PC-3 (cell line): ENCODE measurements at regions not wholly inside any gene's neighbourhood (a gene's known extent, or its start where the extent isn't known, plus 50 kb on each side); places are given as distances from the start of the nearest gene placed in this dataset.

Experiments used
- ATAC-seq: fragments of 200-7000 bp; cut with Tn5 transposase; 2 replicates; pipeline ENCODE4 v1.9.1; 2020; ENCODE audit warnings: mild to moderate bottlenecking, moderate library complexity
- BruUV-seq: library from RNA; stranded (reverse); fragments of 400-500 nt; replicated peaks from 2 replicates; lab custom pipeline; 2021; lab: Mats Ljungman, UMichigan
- CTCF ChIA-PET: fragments of 300-600 bp; sonication (Branson Sonifier 250); formaldehyde crosslinking; loops from one replicate; lab custom pipeline; 2022; ENCODE audit warnings: antibody characterized with exemption; lab: Charles Lee
- POLR2A ChIA-PET: fragments of 300-600 bp; sonication (Branson Sonifier 250); formaldehyde crosslinking; loops from one replicate; lab custom pipeline; 2022; ENCODE audit warnings: antibody characterized with exemption; ENCODE audit not compliant: unreplicated experiment; lab: Charles Lee
- DNase-seq: peaks from one replicate; pipeline ENCODE4 v3.0.0-alpha.2; 2015
- H2AFZ ChIP-seq: fragments of 300-600 bp; sonication (generic); 2 replicates; pipeline ENCODE4 v1.6.0; 2016; ENCODE audit warnings: antibody characterized with exemption, low read length
- H3F3A ChIP-seq: fragments of 300-600 bp; sonication (generic); one replicate; pipeline ENCODE4 v1.6.0; 2017; ENCODE audit warnings: antibody characterized with exemption, low read length, control low read depth, mild to moderate bottlenecking; ENCODE audit not compliant: unreplicated experiment
- H3K27ac ChIP-seq: fragments of 300-600 bp; sonication (generic); 2 replicates; pipeline ENCODE4 v1.5.1; 2016; ENCODE audit warnings: mild to moderate bottlenecking, low read length
- H3K27me3 ChIP-seq: fragments of 300-600 bp; sonication (generic); 2 replicates; pipeline ENCODE4 v1.6.1; 2016; ENCODE audit warnings: low read length, mixed read lengths
- H3K36me3 ChIP-seq: fragments of 300-600 bp; sonication (generic); 2 replicates; pipeline ENCODE4 v1.6.1; 2016; ENCODE audit warnings: low read depth, mixed run types, low read length, mixed read lengths
- H3K4me1 ChIP-seq: fragments of 300-600 bp; sonication (generic); 2 replicates; pipeline ENCODE4 v1.5.1; 2016; ENCODE audit warnings: low read length; ENCODE audit not compliant: insufficient read depth
- H3K4me2 ChIP-seq: fragments of 300-600 bp; sonication (generic); 2 replicates; pipeline ENCODE4 v1.6.0; 2016; ENCODE audit warnings: low read length
- H3K4me3 ChIP-seq: fragments of 300-600 bp; sonication (generic); 2 replicates; pipeline ENCODE4 v1.5.1; 2016; ENCODE audit warnings: mild to moderate bottlenecking, low read length, mixed read lengths
- H3K79me2 ChIP-seq: fragments of 300-600 bp; sonication (generic); 2 replicates; pipeline ENCODE4 v1.6.1; 2017; ENCODE audit warnings: low read length, mixed read lengths
- H3K9ac ChIP-seq: fragments of 300-600 bp; sonication (generic); 2 replicates; pipeline ENCODE4 v1.6.0; 2016; ENCODE audit warnings: mild to moderate bottlenecking, low read length
- H3K9me2 ChIP-seq: fragments of 300-600 bp; sonication (generic); replicated peaks from 2 replicates; pipeline ENCODE4 v1.6.1; 2016; ENCODE audit warnings: mixed run types, low read length, mixed read lengths
- H3K9me3 ChIP-seq: fragments of 300-600 bp; sonication (generic); 2 replicates; pipeline ENCODE4 v1.6.1; 2016; ENCODE audit warnings: low read length, mixed read lengths
- H4K20me1 ChIP-seq: fragments of 300-600 bp; sonication (generic); 2 replicates; pipeline ENCODE4 v1.6.1; 2016; ENCODE audit warnings: low read length, mixed read lengths
- EZH2 ChIP-seq: fragments of 300-600 bp; sonication (generic); IDR thresholded peaks from one replicate; pipeline ENCODE4 v1.6.1; 2017; ENCODE audit warnings: antibody characterized with exemption, mild to moderate bottlenecking, low read length; ENCODE audit not compliant: unreplicated experiment
- EZH2phosphoT487 ChIP-seq: fragments of 300-600 bp; sonication (generic); IDR thresholded peaks from 2 replicates; pipeline ENCODE4 v1.6.1; 2018; ENCODE audit warnings: mild to moderate bottlenecking, antibody characterized with exemption, low read length, borderline replicate concordance
- intact Hi-C: fragments of 100-400 bp; cut with micrococcal nuclease; formaldehyde crosslinking; loops from 2 replicates; pipeline ENCODE4 v1.9.0; 2023
- TF ChIP-seq, protein P1 (sequence below): fragments of 300-600 bp; sonication (generic); conservative IDR thresholded peaks from 2 replicates; pipeline ENCODE4 v1.5.1; 2017; ENCODE audit warnings: antibody characterized with exemption, low read depth, mild to moderate bottlenecking, low read length

DNA sequence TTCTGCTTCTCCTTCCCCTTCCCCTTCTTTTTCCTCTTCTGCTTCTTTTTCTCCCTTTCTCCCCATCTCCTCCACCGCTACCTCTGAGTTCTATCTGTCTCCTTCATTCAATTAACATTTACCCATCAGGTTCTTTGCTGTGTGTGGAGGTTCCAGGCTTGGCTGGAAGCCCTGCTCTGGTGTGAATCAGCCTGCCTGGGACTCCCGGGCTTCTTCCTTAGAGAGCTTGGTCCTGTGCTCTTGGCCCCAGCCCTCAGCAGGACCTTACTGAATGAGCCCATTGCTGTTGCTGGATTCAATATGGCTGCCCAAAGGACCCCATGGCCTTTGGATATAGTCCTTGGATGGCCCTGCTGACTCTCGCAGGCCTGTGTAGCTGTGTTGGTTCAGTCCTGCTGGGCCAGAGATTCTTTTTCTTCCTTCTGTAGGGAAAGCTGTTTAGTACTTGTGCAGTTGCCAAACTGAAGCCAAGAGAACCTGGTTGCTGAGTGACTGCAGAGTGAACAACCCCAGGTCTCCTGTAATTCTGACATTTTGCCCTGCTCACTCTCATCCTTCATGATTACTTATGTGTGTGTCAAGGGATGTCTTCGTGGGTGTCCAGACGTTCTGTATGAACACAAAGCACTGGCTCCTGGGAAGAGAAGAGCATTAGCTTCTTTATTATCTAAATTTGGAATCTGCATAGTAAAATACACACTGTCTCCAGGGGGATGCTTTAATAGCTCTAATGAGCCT, 81.0 kb upstream of the ZBED5 start:
- no peak overlapping the region for H3K4me3 ChIP-seq
- no TSS peak for BruUV-seq
- peaks cover 7% of the 10 kb centered on the region for H3K4me1 ChIP-seq
- no peaks in the 10 kb centered on the region for H3F3A ChIP-seq
- ChIA-PET CTCF (no interaction called here), POLR2A (no interaction called here)
- ATAC-seq (no peak), DNase-seq (no peak)
- H3K27me3 ChIP-seq, result no peaks in the 10 kb centered on the region
- no peaks in the 10 kb centered on the region for H3K79me2 ChIP-seq
- H2AFZ ChIP-seq, result no peak overlapping the region
- H3K9me2 ChIP-seq, result no peaks in the 10 kb centered on the region
- H4K20me1 ChIP-seq, result no peaks in the 10 kb centered on the region
- TF ChIP-seq EZH2 (no peak), EZH2phosphoT487 (no peak)
- TF ChIP-seq, protein P1, sequence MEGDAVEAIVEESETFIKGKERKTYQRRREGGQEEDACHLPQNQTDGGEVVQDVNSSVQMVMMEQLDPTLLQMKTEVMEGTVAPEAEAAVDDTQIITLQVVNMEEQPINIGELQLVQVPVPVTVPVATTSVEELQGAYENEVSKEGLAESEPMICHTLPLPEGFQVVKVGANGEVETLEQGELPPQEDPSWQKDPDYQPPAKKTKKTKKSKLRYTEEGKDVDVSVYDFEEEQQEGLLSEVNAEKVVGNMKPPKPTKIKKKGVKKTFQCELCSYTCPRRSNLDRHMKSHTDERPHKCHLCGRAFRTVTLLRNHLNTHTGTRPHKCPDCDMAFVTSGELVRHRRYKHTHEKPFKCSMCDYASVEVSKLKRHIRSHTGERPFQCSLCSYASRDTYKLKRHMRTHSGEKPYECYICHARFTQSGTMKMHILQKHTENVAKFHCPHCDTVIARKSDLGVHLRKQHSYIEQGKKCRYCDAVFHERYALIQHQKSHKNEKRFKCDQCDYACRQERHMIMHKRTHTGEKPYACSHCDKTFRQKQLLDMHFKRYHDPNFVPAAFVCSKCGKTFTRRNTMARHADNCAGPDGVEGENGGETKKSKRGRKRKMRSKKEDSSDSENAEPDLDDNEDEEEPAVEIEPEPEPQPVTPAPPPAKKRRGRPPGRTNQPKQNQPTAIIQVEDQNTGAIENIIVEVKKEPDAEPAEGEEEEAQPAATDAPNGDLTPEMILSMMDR, result no peak
- no peak overlapping the region for H3K9ac ChIP-seq
- H3K4me2 ChIP-seq, result no peak overlapping the region
- H3K36me3 ChIP-seq, result no peaks in the 10 kb centered on the region
- no peak overlapping the region for H3K27ac ChIP-seq
- intact Hi-C loops, result no loop called here
- H3K9me3 ChIP-seq, result no peaks in the 10 kb centered on the region

DNA sequence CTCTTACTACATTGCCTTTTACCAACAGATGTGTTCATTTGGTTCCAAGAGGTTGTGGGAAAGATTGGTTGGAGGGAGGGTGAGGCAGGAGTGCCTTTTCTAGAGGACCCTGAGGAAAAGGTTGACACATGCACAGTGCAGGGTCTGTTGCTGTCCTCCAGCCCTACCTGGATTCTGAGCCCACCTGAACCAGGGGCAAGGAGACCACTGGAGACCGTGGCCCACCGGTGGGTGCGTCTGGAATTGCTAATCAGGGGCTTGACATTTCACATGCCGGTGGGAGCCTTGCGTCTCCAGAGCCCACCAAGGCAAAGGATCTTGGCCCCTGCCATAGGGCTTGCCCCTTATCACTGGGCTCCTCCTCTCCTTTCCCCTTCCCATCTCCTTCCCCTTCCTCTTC, 80.4 kb upstream of the ZBED5 start:
- Histone ChIP-seq H3K9me2 (no peaks in the 10 kb centered on the region), H3K9ac (no peak overlapping the region), H3K4me2 (no peak overlapping the region), H3K27me3 (no peaks in the 10 kb centered on the region), H3F3A (no peaks in the 10 kb centered on the region), H2AFZ (no peak overlapping the region), H3K36me3 (no peaks in the 10 kb centered on the region), H3K4me3 (no peak overlapping the region), H3K9me3 (no peaks in the 10 kb centered on the region), H3K4me1 (peaks cover 11% of the 10 kb centered on the region), H3K79me2 (peaks cover 1% of the 10 kb centered on the region; the same call in 1 of the 2 replicates), H3K27ac (no peak overlapping the region), H4K20me1 (no peaks in the 10 kb centered on the region)
- ATAC-seq (no peak), DNase-seq (no peak)
- ChIA-PET POLR2A (no interaction called here), CTCF (no interaction called here)
- intact Hi-C loops, result no loop called here
- TF ChIP-seq EZH2, result no peak
- TF ChIP-seq EZH2phosphoT487, result no peak
- TF ChIP-seq, protein P1, result no peak
- no TSS peak for BruUV-seq

DNA sequence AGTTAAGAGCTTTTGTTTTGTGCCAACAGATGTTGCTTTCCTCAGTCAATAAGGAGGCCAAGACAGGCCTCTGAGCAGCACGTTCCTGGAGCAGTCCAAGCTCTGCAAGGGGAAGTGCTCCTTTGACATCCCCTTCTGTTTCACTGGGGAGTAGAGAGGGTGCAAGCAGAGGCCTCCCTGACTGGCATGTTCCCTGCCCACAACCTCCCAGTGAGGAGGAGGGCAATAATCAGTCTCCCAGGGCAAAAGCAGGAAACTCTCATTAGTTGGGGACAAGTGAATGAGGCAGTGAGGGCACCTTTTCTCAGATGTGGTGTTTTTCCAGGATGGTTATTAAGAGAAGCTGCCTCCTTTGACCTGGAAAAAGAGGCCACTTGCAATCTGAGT, 79.5 kb upstream of the ZBED5 start:
- no peak overlapping the region for H3K27ac ChIP-seq
- no peak for ATAC-seq
- intact Hi-C loops, result no loop called here

More for the DNA sequence above, 79.5 kb upstream of the ZBED5 start:
- POLR2A ChIA-PET, result no interaction called here
- Histone ChIP-seq H3K36me3 (no peaks in the 10 kb centered on the region), H3K27me3 (no peaks in the 10 kb centered on the region), H3F3A (no peaks in the 10 kb centered on the region), H3K4me1 (peaks cover 19% of the 10 kb centered on the region), H3K4me3 (no peak overlapping the region), H3K79me2 (peaks cover 10% of the 10 kb centered on the region), H3K9me2 (no peaks in the 10 kb centered on the region), H3K4me2 (no peak overlapping the region), H3K9ac (no peak overlapping the region), H4K20me1 (no peaks in the 10 kb centered on the region), H2AFZ (no peak overlapping the region), H3K9me3 (no peaks in the 10 kb centered on the region)
- CTCF ChIA-PET, result no interaction called here
- DNase-seq, result no peak
- TF ChIP-seq EZH2phosphoT487 (no peak), EZH2 (no peak)
- TF ChIP-seq, protein P1, result no peak
- BruUV-seq, result no TSS peak
